ENCODE measurements at regions not wholly inside any gene's neighbourhood (a gene's known extent, or its start where the extent isn't known, plus 50 kb on each side); places are given as distances from the start of the nearest gene placed in this dataset.

GRCh38 chr5:142514196-142514595 is 171.7 kb downstream of the FGF1 start:
- TF ChIP-seq POLR2A (IDR thresholded peaks at IDR 0.05; ENCODE audit: low read depth, low read length), result no peak
- TF ChIP-seq POLR2AphosphoS5 (IDR thresholded peaks at IDR 0.05; ENCODE audit: low read depth, low read length), result no peak
- TF ChIP-seq POU2F2 (IDR thresholded peaks at IDR 0.05; ENCODE audit: low read depth, low read length), result no peak
- no peak for TF ChIP-seq PAX5 (IDR thresholded peaks at IDR 0.05; ENCODE audit: insufficient read depth, low read length, severe bottlenecking)
- TF ChIP-seq TAF1 (IDR thresholded peaks at IDR 0.05; ENCODE audit: low read depth, low read length), result no peak
- TF ChIP-seq SPI1 (IDR thresholded peaks at IDR 0.05; ENCODE audit: low read depth, low read length), result no peak

All from GM12891 (cell line).